SK-N-SH treated with all-trans-retinoic acid at 6 μM for 48 hours (cell line): ENCODE measurements at regions not wholly inside any gene's neighbourhood (a gene's known extent, or its start where the extent isn't known, plus 50 kb on each side); places are given as distances from the start of the nearest gene placed in this dataset.

Source experiments
- ATAC-seq: fragments of 200-7000 bp; cut with Tn5 transposase; 3 replicates; pipeline ENCODE4 v1.9.1; 2020; ENCODE audit warnings: mild to moderate bottlenecking, moderate library complexity
- CSDC2 ChIP-seq: fragments of 250-450 bp; sonication (Bioruptor Pico); IDR thresholded peaks from 2 replicates; pipeline ENCODE4 v1.5.0; 2020; ENCODE audit warnings: mild to moderate bottlenecking, moderate library complexity
- CSRNP3 ChIP-seq: fragments of 250-450 bp; sonication (Bioruptor Pico); IDR thresholded peaks from 2 replicates; pipeline ENCODE4 v1.5.1; 2021; ENCODE audit warnings: mild to moderate bottlenecking, moderate library complexity
- ISL1 ChIP-seq: fragments of 250-450 bp; sonication (Bioruptor Pico); IDR thresholded peaks from 2 replicates; pipeline ENCODE4 v2.1.2; 2022; ENCODE audit warnings: mild to moderate bottlenecking, moderate library complexity
- OSR1 ChIP-seq: fragments of 250-450 bp; sonication (Bioruptor Pico); IDR thresholded peaks from 2 replicates; pipeline ENCODE4 v1.8.0; 2022; ENCODE audit warnings: moderate library complexity, mild to moderate bottlenecking, inconsistent platforms
- POU6F1 ChIP-seq: fragments of 250-450 bp; sonication (Bioruptor Pico); IDR thresholded peaks from 2 replicates; pipeline ENCODE4 v1.8.0; 2021; ENCODE audit warnings: low read depth, mild to moderate bottlenecking, moderate library complexity, borderline replicate concordance
- RARB ChIP-seq: fragments of 250-450 bp; sonication (Bioruptor Pico); IDR thresholded peaks from 2 replicates; pipeline ENCODE4 v1.8.0; 2021; ENCODE audit warnings: mild to moderate bottlenecking, moderate library complexity
- SNAI2 ChIP-seq: fragments of 250-450 bp; sonication (Bioruptor Pico); IDR thresholded peaks from 2 replicates; pipeline ENCODE4 v1.5.0; 2020; ENCODE audit warnings: mild to moderate bottlenecking, moderate library complexity
- TCF4 ChIP-seq: fragments of 250-450 bp; sonication (Bioruptor Pico); IDR thresholded peaks from 2 replicates; pipeline ENCODE4 v1.8.0; 2021; ENCODE audit warnings: mild to moderate bottlenecking, moderate library complexity, borderline replicate concordance
- TOX ChIP-seq: fragments of 250-450 bp; sonication (Bioruptor Pico); IDR thresholded peaks from 2 replicates; pipeline ENCODE4 v1.8.0; 2021; ENCODE audit warnings: mild to moderate bottlenecking, moderate library complexity, borderline replicate concordance
- TSHZ2 ChIP-seq: fragments of 250-450 bp; sonication (Bioruptor Pico); IDR thresholded peaks from 2 replicates; pipeline ENCODE4 v1.5.0; 2020; ENCODE audit warnings: mild to moderate bottlenecking, moderate library complexity
- ZC3H10 ChIP-seq: fragments of 250-450 bp; sonication (Bioruptor Pico); IDR thresholded peaks from 2 replicates; pipeline ENCODE4 v1.5.1; 2021; ENCODE audit warnings: mild to moderate bottlenecking, moderate library complexity
- ZFP3 ChIP-seq: fragments of 250-450 bp; sonication (Bioruptor Pico); IDR thresholded peaks from 2 replicates; pipeline ENCODE4 v1.5.0; 2020; ENCODE audit warnings: mild to moderate bottlenecking, moderate library complexity
- ZFP30 ChIP-seq: fragments of 450-650 bp; formaldehyde crosslinking; IDR thresholded peaks from 2 replicates; pipeline ENCODE4 v1.5.0; 2022; ENCODE audit warnings: mild to moderate bottlenecking, moderate library complexity
- ZNF565 ChIP-seq: fragments of 450-650 bp; formaldehyde crosslinking; conservative IDR thresholded peaks from 2 replicates; pipeline ENCODE4 v1.5.0; 2020; ENCODE audit warnings: low read depth, mild to moderate bottlenecking, moderate library complexity
- ZNF70 ChIP-seq: fragments of 450-650 bp; formaldehyde crosslinking; IDR thresholded peaks from 2 replicates; pipeline ENCODE4 v1.5.0; 2020; ENCODE audit warnings: mild to moderate bottlenecking, moderate library complexity
- ZNF8 ChIP-seq: fragments of 450-650 bp; formaldehyde crosslinking; IDR thresholded peaks from 2 replicates; pipeline ENCODE4 v1.5.0; 2020; ENCODE audit warnings: mild to moderate bottlenecking, moderate library complexity

GRCh38 chr6:170179616-170180324 is 111.1 kb downstream of the DLL1 start (continued):
- no peak for TF ChIP-seq TSHZ2 (CRISPR knock-in tag)

GRCh38 chr6:170178561-170179477 is 112.1 kb downstream of the DLL1 start:
- no peak for ATAC-seq
- TF ChIP-seq TOX (CRISPR knock-in tag) = no peak
- TF ChIP-seq ZNF70 (CRISPR knock-in tag) = no peak
- TF ChIP-seq OSR1 (CRISPR knock-in tag) = no peak
- no peak for TF ChIP-seq POU6F1 (CRISPR knock-in tag)
- TF ChIP-seq TSHZ2 (CRISPR knock-in tag) = no peak
- TF ChIP-seq ZFP30 (CRISPR knock-in tag) = no peak
- no peak for TF ChIP-seq ZC3H10 (CRISPR knock-in tag)
- no peak for TF ChIP-seq ISL1 (CRISPR knock-in tag)
- TF ChIP-seq CSDC2 (CRISPR knock-in tag) = no peak
- TF ChIP-seq CSRNP3 = no peak
- no peak for TF ChIP-seq TCF4 (CRISPR knock-in tag)
- TF ChIP-seq ZNF565 (CRISPR knock-in tag) = no peak
- no peak for TF ChIP-seq RARB (CRISPR knock-in tag)
- no peak for TF ChIP-seq SNAI2 (CRISPR knock-in tag)
- TF ChIP-seq ZFP3 (CRISPR knock-in tag) = no peak
- no peak for TF ChIP-seq ZNF8 (CRISPR knock-in tag)

- no peak for TF ChIP-seq ZC3H10 (CRISPR knock-in tag)
- TF ChIP-seq POU6F1 (CRISPR knock-in tag) = no peak
- TF ChIP-seq ISL1 (CRISPR knock-in tag) = no peak
- no peak for TF ChIP-seq ZNF565 (CRISPR knock-in tag)
- ATAC-seq = no peak
Measured at GRCh38 chr6:170177772-170178560, 112.9 kb downstream of the DLL1 start.
